Glomerular endothelial cell (primary cell): ENCODE measurements at regions not wholly inside any gene's neighbourhood (a gene's known extent, or its start where the extent isn't known, plus 50 kb on each side); places are given as distances from the start of the nearest gene placed in this dataset.
"Not testable (repeated sequence)": the region's sequence is repeated elsewhere in the genome, so short reads cannot be mapped to it uniquely, and the experiment has no call there.

Experiments used
- DNase-seq: peaks from one replicate; pipeline ENCODE4 v3.0.0-alpha.2; 2011; ENCODE audit warnings: low read depth, low spot score; ENCODE audit errors: extremely low read depth

DNA sequence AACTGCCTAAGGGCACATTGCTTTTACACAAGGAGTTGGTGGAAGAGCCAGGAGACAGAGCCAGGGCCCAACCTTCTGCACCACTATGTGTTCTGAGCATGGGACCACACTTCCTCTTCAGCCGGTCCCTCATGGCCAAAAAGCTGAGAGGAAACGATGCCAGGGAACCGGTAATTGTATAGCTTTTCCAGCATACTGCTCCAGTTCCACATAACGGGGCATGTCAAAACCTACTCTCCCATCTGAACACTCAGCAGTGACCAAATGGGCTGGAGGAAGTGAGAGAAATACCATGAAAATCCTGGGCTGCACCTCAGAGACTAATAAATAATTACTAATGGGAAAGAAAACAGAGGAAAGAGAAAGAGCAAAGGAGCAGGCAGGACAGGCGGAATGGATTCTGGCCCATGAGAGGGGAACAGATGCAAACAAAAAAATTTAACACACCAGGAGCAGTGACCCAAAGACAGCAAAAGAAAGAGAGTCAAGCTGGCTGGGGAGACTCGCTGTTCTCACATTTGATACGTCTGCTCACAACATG, 52.0 kb upstream of the BMP2 start:
- DNase-seq, result no peak

DNA sequence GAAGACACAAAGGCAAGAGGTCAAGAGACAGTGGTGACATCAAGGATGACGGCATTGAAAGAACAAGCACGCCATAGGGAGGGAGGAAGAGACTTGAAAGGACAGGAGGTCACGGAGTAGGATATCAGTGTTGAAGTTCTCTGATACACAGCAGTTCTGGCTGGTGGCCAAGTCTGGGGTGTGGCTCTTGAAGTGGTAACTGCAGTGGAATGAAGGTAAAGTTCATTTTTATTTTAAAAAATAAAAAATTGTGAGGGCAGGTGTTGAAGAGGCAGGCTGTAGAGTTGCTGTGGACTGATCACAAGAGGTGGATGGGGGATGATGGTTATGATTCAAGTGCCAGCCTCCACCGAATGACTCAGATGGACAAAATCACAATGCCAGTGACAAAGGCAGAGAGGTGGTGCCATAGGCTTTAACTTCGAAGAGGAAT, 53.2 kb upstream of the BMP2 start:
- DNase-seq, result no peak

DNA sequence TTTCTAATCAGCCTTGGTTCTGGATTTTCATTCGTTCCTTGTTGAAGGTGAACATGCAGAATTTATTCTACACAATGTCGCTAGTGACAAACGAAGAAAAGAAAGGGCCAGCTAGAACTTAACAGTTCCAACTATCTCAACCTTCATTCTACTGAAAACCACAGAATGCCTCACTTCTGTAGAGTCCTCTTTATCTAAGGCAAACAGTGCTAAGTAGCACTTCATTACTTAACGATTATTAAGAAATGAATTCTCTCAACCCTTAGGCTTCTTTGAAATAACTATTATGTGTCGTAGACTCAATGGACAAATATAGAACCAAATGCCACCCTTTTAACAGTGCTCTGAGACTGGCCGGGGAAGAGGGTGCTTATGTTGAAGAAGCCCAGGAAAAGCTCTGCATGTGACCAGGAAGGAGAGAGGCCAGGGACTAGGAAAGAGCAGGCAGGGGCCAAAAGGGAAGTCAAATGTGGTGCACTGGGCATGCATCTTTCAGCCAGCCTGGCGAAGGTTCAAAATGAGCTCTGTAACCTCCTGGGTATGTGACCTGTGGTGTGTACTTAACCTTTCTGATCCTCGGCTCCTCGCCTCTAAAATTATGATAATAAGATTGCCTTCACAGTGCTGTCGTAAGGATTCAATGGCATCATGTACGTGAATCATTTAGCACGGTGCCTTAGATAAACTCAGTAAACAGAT, 55.4 kb upstream of the BMP2 start:
- DNase-seq, result no peak

DNA sequence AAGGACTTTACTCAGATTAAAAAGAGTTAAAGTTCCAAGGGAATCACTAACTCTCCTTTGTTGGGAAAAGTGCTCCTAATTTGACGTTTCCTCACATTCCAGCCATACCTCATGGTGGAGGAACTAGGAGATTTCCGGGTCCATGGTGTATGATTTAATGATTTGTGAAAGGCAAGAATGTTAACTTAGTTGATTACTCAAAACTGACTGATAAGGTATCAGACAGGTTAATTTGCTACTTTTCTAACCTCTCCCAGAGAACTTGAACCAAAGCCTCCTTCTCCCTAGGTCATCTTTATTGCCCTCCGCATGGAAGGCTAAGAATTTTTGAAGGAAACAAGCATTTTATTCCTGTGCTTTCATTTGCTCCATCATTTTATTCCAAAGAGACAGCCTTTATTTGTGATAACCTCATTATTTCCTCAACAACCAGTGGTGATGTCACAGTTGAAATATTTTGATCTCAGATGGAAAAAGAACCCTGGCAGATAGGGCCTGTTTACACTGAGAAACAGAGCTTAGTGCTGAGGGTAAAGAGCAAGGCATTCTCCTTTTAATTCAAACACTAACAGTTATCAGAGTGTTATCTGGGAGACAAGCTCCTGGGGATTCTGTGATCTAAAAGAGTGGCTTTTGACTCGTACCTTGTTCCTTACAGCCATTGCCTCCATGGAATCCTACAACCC, 57.4 kb upstream of the BMP2 start:
- no peak for DNase-seq

DNA sequence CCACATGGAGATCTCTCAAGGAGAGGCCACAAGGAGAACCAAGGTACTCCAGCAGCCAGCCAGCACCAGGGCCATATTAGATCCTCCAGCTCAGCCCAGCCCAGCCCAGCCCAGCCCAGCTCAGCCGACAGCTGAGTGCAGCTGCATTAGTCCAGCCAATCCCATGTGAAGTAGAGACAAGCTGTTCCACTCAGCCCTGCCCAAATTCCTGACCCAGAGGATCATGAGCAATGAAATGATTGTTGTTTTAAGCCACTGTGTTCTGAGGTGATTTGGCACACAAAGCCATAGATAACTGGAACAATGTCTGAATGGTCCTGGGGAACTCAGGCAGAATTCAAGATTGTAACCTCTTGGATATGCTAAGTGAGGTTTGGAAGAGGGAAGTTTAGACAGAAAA, 59.5 kb upstream of the BMP2 start:
- no peak for DNase-seq

GRCh38 chr20:6707321-6707831, 60.1 kb upstream of the BMP2 start:
- no peak for DNase-seq

DNA sequence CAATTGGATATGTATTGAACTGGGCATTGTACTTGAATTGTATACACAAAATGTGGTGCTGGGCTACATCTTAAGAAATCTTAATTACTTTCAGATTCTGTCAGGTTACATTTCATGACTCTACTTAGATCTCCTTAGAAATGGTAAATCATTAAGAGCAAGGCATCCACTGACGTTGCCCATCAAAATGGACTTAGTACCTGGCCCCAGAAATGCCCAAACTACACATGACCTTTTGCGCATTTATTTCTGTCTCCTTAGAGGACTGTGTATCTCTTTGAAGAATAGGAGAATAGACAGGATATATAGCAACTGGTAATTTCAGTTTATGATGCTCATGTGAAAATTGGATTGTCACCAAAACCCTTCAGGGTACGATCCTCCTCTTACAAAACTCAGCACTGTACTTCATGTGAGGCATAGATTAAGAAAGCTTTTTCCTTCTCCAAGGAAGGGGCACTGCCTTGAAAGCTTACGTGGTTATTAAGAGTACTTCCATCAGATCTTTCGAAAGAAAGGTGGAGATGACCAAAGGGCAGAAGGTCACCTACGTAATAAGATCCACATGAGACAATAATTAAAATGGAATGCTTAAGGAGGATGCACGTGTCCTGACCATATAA, 61.4 kb upstream of the BMP2 start:
- no peak for DNase-seq

DNA sequence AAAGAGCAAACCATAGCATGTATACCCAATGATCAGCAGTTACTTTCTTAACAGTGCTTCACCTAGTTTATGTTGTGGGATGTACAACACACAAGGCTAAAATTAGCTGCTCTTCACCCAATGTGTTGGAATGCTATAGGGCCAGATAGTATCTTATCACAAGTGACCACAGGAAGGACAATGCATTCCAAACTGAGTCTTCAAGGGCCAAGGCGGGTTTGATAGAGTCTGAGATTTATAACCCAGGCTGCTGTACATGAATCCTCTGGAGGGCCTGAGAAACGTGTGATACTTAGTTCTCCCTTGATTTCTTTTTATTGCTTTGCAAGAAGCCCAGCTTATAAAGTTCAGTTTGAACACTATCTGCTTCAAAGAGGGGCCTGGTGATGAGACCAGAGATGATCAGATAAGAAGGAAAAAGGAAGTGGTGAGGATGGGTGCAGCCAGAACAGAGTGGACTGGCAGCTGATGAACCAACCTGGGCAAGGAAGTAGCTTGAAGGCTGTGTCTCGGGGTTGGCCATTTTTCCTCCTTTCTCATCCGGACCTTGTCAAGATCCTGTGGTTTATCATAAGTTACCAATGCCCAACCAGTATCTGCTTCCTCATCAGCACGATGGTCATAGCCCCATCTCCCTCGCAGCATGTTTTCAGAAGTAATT, 62.2 kb upstream of the BMP2 start:
- DNase-seq, result no peak

DNA sequence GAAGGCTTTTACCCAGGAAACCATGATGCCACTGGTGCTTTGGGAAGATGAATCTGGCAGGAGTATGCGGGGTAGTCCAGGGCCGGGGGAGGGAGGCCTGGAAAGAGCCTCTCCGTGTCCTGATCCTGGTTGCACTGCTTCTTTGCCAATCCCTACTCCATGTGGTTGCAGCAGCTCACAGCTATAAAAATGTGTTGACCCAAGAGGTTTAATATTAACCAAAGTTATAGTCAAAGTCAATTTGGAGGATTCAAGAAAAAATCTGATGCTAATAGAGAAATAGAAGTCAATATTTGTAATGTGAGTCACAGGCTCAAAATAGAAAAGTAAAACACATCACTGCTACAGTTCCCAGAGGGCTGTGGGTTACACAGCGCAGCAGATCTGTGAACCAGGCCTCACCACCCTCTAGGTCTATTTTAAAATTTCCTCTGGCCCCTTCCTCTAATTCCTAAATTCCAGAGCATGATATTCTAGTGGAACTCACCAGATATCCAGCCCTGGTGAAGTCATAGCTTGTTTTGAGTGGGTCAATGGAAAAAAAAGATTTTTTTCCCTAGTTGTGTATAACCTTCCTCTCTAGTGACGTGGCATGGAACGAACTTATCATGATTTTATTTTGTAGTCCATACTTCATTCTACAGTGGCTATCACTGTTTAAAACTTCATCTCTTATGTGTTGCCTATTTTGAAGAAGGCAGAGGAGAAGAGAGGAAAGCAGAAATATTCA, 63.2 kb upstream of the BMP2 start:
- DNase-seq, result no peak

DNA sequence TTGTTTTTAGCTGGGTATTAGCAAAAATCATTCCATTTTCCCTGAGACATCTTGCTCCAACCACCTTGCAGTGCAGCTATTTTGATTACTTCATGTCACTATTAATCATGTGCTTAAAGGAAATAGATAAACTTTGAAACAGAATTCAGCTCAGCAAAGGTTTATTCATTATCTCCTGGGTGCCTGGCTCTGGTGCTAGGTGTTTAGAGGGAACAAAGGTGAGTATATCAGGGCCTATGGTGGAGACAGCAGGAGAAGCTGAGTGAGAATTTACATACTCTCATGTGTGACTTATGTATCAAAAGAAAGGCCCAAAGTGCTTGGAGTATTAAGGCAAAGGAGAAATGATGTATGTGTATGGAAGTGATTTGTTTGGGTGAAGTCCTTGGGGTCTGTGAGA, 63.8 kb upstream of the BMP2 start:
- no peak for DNase-seq

GRCh38 chr20:6703047-6703446, 64.4 kb upstream of the BMP2 start:
- no peak for DNase-seq

DNA sequence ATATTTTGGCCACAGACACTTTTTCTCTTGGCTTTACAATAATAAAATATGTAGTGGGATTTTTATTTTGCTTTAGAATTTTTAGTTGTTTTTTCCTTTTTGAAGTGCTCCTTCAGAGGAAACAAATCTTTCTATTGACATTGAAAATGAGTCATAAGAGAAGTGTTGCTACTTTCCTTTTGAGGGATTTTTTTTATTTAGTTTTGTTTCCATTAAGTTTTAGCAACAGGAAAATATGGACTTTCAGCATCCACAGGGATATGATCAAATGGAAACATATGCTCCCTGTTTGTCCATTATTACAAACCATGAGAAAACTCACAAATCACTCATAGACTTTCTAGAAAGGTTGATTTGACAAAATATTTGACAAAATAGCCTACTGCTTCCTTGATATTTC, 65.3 kb upstream of the BMP2 start:
- no peak for DNase-seq

DNA sequence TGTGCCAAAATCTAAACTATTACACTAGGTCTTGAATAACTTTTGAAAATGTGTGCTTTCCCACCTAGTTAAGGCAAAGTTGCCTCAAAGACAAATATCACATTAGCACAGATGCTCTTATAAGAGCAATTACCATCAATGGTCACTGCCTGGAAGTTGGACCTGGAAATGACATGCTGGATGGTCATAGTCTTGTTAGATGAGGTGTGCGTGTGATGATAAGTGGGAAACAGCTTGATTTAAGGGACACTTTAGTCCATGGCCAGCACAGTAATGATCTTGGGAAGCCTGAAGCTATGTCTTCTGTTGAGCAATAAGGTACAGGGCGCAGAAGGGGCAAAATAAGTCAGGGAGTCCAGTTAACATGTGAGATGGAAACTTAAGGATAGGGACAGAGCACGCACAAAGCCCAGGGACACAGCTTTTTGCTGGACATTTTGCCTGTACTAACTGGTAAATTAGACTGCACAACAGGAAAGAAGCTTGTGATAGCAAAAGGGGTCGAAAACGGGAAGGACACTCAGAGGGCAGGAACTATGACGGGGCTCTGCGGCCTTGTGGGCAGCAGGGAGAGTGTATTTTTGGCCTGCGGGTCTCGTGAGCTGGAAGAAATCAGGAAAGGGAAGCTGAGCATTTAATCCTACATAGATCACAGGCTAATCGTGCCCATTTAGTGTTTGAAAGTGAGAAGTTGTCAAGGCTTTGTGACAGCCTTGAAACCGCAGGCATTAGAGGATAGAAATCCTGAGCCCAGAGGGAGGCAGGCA, 66.7 kb upstream of the BMP2 start:
- no peak for DNase-seq

DNA sequence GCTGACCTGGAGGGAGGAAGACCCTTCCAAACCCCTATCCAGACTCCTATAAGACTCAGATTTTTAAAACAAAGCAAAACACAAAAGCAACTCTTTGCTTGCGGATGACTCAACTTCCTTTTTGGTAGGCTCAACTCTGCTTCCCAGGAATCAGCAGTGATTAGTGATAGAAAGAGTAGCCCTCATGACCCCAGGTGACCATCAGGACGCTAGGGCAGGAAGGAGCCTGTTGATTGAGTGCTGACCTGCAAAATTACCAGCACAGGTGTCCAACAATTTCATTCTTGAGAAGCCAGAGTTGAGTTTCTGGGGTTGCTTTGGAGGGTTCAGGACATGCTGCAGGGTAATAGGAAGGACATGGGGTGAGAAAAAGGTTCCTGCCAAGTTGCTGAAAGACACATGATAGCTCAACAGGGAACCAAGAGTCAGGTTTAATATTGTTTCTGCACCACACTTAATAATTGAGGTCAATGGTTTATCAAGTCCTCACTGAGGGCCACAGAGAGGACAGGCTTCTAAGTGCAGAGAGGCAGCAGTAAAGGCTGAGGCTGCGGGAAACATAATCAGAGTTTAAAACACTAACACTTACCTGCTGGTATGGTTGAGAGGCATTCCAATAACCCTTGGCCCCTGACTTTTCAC, 67.4 kb upstream of the BMP2 start:
- DNase-seq, result no peak

DNA sequence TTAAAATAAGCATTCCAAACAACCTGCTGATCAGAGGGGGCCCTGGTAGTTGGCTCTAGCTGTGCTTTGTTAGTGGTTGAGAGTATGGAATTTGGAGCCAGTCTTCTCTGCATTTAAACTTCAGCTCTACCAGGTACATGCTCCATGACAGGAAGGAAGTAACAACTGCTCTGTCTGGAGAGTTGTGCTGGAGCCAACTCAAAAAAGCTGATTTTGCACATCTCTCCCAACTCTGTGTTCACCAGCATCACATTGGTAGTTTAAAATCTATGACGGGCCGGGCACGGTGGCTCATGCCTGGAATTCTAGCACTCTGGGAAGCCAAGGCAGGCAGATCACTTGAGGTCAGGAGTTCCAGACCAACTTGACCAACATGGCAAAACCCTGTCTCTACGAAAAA, 68.8 kb upstream of the BMP2 start:
- no peak for DNase-seq

GRCh38 chr20:6698056-6698455, 69.4 kb upstream of the BMP2 start:
- no peak for DNase-seq

DNA sequence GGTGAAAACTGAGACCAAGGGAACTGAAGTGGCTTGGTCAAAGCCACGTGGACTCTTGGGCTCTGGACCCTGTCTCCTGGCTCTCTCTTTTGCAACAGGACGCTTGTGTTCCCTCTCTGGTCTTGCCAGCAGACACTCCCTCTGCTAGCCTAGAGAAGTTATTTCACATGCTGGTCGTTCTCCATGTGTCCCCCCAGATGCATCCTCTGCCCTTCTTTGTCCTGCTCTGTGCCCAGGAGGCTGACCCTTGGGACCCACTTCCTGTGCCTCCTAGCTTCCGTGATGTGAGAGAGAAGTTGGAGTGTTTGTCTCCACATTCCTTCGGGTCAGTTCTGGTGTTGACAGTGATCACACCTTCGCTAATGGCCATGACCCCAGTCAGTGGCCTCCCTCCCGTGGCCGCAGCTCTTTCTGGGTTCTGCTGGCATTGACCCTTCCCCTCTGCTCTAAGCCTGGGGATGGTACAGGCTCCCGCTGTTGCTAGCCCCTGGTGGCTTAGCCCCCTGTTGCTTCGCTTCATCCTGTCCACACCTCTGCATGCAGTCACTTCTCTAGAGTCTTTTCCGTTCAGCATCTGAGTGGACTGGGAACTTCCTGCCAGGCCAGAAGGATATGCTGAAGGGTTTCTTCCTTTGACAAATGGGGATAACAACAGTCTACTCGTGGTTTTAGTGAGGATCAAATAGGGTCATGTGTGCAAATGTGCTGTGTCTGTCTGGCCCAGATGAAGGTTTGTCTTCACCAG, 70.1 kb upstream of the BMP2 start:
- DNase-seq, result no peak

DNA sequence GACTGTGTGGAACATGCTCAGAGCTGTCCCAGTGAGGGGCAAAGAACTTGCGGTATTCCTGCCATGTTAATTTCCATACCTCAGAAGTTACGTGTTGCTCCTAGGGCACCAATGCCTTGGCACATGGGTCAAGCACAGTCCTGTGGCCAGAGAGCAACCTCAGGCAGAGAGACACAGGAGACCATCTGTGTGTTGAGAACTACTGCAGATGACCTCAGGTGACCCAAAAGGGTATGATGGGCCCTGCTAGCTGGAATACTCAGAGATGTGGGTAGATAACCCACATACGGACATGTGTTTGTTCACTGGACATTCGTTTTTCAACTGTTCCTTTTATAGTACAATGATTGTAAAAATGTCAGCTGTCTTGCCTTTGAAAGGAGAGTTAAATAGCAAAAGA, 71.5 kb upstream of the BMP2 start:
- no peak for DNase-seq

- not testable (repeated sequence) for DNase-seq
Observed at GRCh38 chr20:6693808-6694198, 73.7 kb upstream of the BMP2 start.
